Gastrocnemius medialis (tissue), 4 donors: ENCODE measurements at regions not wholly inside any gene's neighbourhood (a gene's known extent, or its start where the extent isn't known, plus 50 kb on each side); places are given as distances from the start of the nearest gene placed in this dataset.

Source experiments
- ATAC-seq, 2 donors: fragments of 150-250 bp; one replicate each; pipeline ENCODE4 v1.9.1; 2016
- DNase-seq, 2 donors: peaks; one replicate each; pipeline ENCODE4 v3.0.0-alpha.2; 2019
- H3K27ac ChIP-seq, 4 donors: fragments of 200-600 bp; sonication (generic); 1 replicate in 1 of 4; 2 replicates in 3 of 4; pipeline ENCODE4 v1.5.1; 2016 to 2018; ENCODE audit warnings: mild to moderate bottlenecking in 2 of 4, moderate library complexity in 1 of 4
- H3K27me3 ChIP-seq, 3 donors: fragments of 200-600 bp; sonication (generic) in 2 of 3; 1 replicate in 1 of 3; 2 replicates in 2 of 3; pipeline versions ENCODE4 v1.5.1 to v1.6.0; 2016 to 2019; ENCODE audit warnings: mild to moderate bottlenecking in 1 of 3, moderate library complexity in 1 of 3
- H3K36me3 ChIP-seq, 2 donors: fragments of 200-600 bp; sonication (generic) in 1 of 2; one replicate each; pipeline ENCODE4 v1.5.1; 2017 to 2018
- H3K4me1 ChIP-seq, 2 donors: fragments of 200-600 bp; sonication (generic) in 1 of 2; one replicate each; pipeline ENCODE4 v1.5.1; 2016 to 2017; ENCODE audit warnings: mild to moderate bottlenecking in 2 of 2
- H3K4me3 ChIP-seq, 4 donors: fragments of 200-600 bp; sonication (generic) in 3 of 4; 1 replicate in 1 of 4; 2 replicates in 3 of 4; pipeline ENCODE4 v1.5.1; 2016 to 2019; ENCODE audit warnings: mild to moderate bottlenecking in 2 of 4
- H3K9me3 ChIP-seq, 3 donors: fragments of 200-600 bp; sonication (generic) in 2 of 3; 1 replicate in 1 of 3; 2 replicates in 2 of 3; pipeline ENCODE4 v1.5.1; 2016 to 2019
- POLR2A ChIP-seq, 2 donors: fragments of 450-650 bp; IDR thresholded peaks; one replicate each; pipeline ENCODE4 v1.6.1; 2017; ENCODE audit warnings: antibody characterized with exemption in 2 of 2, mild to moderate bottlenecking in 2 of 2, moderate library complexity in 2 of 2
- in situ Hi-C, 4 donors: fragments of 200-750 bp; cut with MboI; loops; one replicate each; pipeline versions ENCODE4 v1.15.0 to v1.8.0; 2017; ENCODE audit warnings: low sequenced_read_pairs in 4 of 4
- intact Hi-C: fragments of 100-400 bp; cut with DNase I; formaldehyde crosslinking; loops from one replicate; pipeline ENCODE4 v1.15.1; 2023; ENCODE audit warnings: low total_unique reads
- TF ChIP-seq, protein P1 (sequence below), 5 experiments: fragments of 450-650 bp in 3 of 5; fragments of 200-600 bp in 2 of 5; sonication (generic) in 2 of 5; IDR thresholded peaks in 4 of 5; conservative IDR thresholded peaks in 1 of 5; 1 replicate in 4 of 5; 2 replicates in 1 of 5; pipeline ENCODE4 v1.5.1; 2016 to 2019; ENCODE audit warnings: antibody characterized with exemption in 5 of 5, mild to moderate bottlenecking in 3 of 5, moderate library complexity in 3 of 5

DNA sequence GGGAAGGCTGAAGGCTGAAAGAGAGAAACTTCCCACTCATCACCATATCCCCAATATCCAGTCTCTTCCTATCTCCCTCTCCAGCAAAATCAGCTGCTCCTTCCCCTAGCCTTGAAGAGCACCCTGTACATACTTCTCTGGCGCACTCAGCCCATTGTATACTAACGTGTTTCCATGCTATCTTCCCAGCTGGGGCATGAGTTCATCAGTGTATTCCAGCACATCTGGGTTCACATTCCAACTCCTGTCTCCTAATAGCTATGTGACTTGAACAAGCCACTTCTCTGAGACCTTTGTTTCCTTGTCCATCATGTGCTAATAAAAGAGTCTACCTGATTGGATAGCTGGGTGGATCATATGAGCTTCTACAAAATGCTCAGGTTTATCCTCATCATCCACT lies 51.1 kb upstream of the OLIG2 start:
- intact Hi-C loops (no loop called here), in situ Hi-C loops (no loop called here)
- TF ChIP-seq, protein P1, sequence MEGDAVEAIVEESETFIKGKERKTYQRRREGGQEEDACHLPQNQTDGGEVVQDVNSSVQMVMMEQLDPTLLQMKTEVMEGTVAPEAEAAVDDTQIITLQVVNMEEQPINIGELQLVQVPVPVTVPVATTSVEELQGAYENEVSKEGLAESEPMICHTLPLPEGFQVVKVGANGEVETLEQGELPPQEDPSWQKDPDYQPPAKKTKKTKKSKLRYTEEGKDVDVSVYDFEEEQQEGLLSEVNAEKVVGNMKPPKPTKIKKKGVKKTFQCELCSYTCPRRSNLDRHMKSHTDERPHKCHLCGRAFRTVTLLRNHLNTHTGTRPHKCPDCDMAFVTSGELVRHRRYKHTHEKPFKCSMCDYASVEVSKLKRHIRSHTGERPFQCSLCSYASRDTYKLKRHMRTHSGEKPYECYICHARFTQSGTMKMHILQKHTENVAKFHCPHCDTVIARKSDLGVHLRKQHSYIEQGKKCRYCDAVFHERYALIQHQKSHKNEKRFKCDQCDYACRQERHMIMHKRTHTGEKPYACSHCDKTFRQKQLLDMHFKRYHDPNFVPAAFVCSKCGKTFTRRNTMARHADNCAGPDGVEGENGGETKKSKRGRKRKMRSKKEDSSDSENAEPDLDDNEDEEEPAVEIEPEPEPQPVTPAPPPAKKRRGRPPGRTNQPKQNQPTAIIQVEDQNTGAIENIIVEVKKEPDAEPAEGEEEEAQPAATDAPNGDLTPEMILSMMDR (IDR thresholded peaks at IDR 0.05 in 4 of 5, conservative IDR thresholded peaks at IDR 0.05 in 1 of 5) = no peak
- no peak for TF ChIP-seq POLR2A (IDR thresholded peaks at IDR 0.05)

DNA sequence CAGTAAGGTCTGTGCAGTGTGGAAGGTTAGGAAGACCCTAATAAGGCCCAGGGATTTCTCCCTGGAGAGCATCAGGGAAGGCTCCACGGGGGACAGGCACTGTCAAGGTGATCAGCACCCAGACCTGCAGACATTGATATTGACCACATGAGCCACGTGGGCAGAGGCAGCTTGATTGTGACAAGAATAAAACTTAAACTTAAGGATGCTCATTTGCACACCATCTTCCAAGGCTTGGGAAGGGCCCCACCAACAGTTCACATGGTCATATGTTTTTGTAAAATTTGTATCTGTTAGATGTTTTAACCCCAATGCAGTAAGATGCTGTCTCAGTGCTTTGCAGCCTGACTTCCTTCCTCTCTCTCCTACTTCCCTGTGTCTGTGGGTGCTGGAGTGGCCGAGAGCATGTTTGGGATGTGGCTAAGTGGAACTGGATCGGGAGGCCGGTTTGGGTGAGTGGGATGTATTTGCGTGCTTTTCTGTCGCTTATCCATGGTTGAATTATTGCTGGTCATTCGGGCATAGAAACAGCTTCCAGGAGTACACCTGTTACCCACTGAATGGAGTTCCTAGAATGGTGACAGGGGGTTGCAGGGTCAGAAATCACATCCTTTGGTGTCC lies 49.8 kb upstream of the OLIG2 start:
- in situ Hi-C loops = no loop called here
- ATAC-seq = no peak
- no peaks in the 10 kb centered on the region for H3K4me1 ChIP-seq
- H3K27me3 ChIP-seq = no peaks in the 10 kb centered on the region
- no peak for DNase-seq
- intact Hi-C loops = no loop called here
- no peak overlapping the region for H3K4me3 ChIP-seq
- H3K27ac ChIP-seq = no peak overlapping the region
- no peak for TF ChIP-seq POLR2A (IDR thresholded peaks at IDR 0.05)
- TF ChIP-seq, protein P1 (IDR thresholded peaks at IDR 0.05 in 4 of 5, conservative IDR thresholded peaks at IDR 0.05 in 1 of 5) = no peak
- no peaks in the 10 kb centered on the region for H3K9me3 ChIP-seq
- H3K36me3 ChIP-seq = no peaks in the 10 kb centered on the region

More for the DNA sequence above, 51.1 kb upstream of the OLIG2 start:
- Histone ChIP-seq H3K36me3 (no peaks in the 10 kb centered on the region), H3K4me1 (no peaks in the 10 kb centered on the region), H3K27me3 (no peaks in the 10 kb centered on the region), H3K9me3 (no peaks in the 10 kb centered on the region), H3K4me3 (no peak overlapping the region), H3K27ac (no peak overlapping the region)
- no peak for DNase-seq
- no peak for ATAC-seq
